Right lobe of liver (tissue), 4 donors: ENCODE measurements at regions not wholly inside any gene's neighbourhood (a gene's known extent, or its start where the extent isn't known, plus 50 kb on each side); places are given as distances from the start of the nearest gene placed in this dataset.

ENCODE experiments used
- POLR2A ChIP-seq: fragments of 450-650 bp; IDR thresholded peaks from one replicate; pipeline ENCODE4 v1.6.1; 2017; ENCODE audit warnings: antibody characterized with exemption, mild to moderate bottlenecking
- TF ChIP-seq, protein P1 (sequence below), 4 donors: fragments of 200-600 bp in 3 of 4; fragments of 450-650 bp in 1 of 4; IDR thresholded peaks; one replicate each; pipeline versions ENCODE4 v1.5.1 to v1.8.0; 2016 to 2022; ENCODE audit warnings: antibody characterized with exemption in 4 of 4, mild to moderate bottlenecking in 2 of 4
- donor health status: DM: no; HTN: no; CAD: no.
- donor health status: DM: no; HTN: no; CAD: no.
- donor health status: DM: no; HTN: yes; CAD: no.

DNA sequence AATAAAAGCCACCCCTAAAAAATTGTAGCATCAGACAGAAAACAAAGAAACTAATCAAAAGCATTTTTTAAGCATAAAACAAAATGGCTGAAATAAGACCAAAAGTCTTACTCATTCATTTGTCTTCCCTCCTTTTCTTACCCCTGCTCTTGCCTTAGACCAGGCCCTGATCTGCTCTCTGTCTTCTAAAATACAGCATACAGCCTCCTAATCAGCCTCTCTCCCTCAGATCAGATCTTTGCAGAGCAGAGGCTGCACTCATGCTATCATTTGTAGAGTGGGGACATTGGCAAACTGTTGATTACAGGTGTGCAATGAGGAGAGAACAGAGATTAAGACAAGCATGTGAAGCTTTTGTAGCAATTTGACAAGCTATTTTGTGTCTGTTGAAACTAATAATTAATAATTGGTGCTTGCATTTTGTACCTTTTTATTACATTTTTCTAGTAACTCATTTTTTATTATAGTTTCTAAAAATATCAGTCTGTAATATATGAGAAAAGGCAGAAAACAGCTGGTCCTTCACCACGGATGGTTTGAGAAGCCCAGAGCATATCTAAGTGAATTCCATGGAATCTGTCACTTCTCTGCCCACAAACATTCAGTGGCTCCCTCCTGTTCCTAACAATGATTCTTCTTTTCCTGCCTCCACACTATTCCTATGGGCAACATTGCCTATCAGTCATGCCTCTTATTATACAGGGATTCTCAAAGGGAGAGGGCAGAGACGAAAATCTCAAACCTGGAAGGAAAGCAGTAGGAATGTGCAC, 286.2 kb upstream of the STT3B start:
- TF ChIP-seq, protein P1, sequence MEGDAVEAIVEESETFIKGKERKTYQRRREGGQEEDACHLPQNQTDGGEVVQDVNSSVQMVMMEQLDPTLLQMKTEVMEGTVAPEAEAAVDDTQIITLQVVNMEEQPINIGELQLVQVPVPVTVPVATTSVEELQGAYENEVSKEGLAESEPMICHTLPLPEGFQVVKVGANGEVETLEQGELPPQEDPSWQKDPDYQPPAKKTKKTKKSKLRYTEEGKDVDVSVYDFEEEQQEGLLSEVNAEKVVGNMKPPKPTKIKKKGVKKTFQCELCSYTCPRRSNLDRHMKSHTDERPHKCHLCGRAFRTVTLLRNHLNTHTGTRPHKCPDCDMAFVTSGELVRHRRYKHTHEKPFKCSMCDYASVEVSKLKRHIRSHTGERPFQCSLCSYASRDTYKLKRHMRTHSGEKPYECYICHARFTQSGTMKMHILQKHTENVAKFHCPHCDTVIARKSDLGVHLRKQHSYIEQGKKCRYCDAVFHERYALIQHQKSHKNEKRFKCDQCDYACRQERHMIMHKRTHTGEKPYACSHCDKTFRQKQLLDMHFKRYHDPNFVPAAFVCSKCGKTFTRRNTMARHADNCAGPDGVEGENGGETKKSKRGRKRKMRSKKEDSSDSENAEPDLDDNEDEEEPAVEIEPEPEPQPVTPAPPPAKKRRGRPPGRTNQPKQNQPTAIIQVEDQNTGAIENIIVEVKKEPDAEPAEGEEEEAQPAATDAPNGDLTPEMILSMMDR (IDR thresholded peaks at IDR 0.05) = no peak
- TF ChIP-seq POLR2A = no peak
